HG02973 (cell line): ENCODE measurements at regions not wholly inside any gene's neighbourhood (a gene's known extent, or its start where the extent isn't known, plus 50 kb on each side); places are given as distances from the start of the nearest gene placed in this dataset.

ENCODE experiments used
- ATAC-seq: cut with Tn5 transposase; IDR thresholded peaks from one replicate; pipeline ENCODE4 v1.9.1; 2021; ENCODE audit warnings: moderate library complexity; ENCODE audit not compliant: unreplicated experiment

GRCh38 chr10:106473129-106473685 is 691.3 kb downstream of the SORCS1 start:
- ATAC-seq, result no peak

- no peak for ATAC-seq
Measured at GRCh38 chr10:106467506-106467905, 697.0 kb downstream of the SORCS1 start.

- ATAC-seq, result no peak
Measured at GRCh38 chr10:106457522-106457921, 707.0 kb downstream of the SORCS1 start.

GRCh38 chr10:106454233-106454632 is 710.3 kb downstream of the SORCS1 start:
- ATAC-seq, result no peak

- no peak for ATAC-seq
Measured at GRCh38 chr10:106450966-106451365, 713.5 kb downstream of the SORCS1 start.

GRCh38 chr10:106446920-106447319 is 717.6 kb downstream of the SORCS1 start:
- ATAC-seq, result no peak

GRCh38 chr10:106442223-106442622 is 722.3 kb downstream of the SORCS1 start:
- no peak for ATAC-seq

GRCh38 chr10:106440767-106441166 is 723.7 kb downstream of the SORCS1 start:
- ATAC-seq, result no peak

GRCh38 chr10:106440355-106440754 is 724.2 kb downstream of the SORCS1 start:
- ATAC-seq, result no peak

- no peak for ATAC-seq
Measured at GRCh38 chr10:106439366-106439765, 725.1 kb downstream of the SORCS1 start.

- no peak for ATAC-seq
Measured at GRCh38 chr10:106438386-106438785, 726.1 kb downstream of the SORCS1 start.

GRCh38 chr10:106436123-106436715 is 728.3 kb downstream of the SORCS1 start:
- no peak for ATAC-seq

- ATAC-seq, result no peak
Measured at GRCh38 chr10:106435081-106435480, 729.4 kb downstream of the SORCS1 start.

GRCh38 chr10:106424981-106425380 is 739.5 kb downstream of the SORCS1 start:
- no peak for ATAC-seq

- no peak for ATAC-seq
Measured at GRCh38 chr10:106424054-106424453, 740.5 kb downstream of the SORCS1 start.

GRCh38 chr10:106410331-106410730 is 754.2 kb downstream of the SORCS1 start:
- ATAC-seq, result no peak

- ATAC-seq, result no peak
Measured at GRCh38 chr10:106405141-106405540, 759.4 kb downstream of the SORCS1 start.

- no peak for ATAC-seq
Measured at GRCh38 chr10:106402458-106402857, 762.0 kb downstream of the SORCS1 start.

- ATAC-seq, result no peak
Measured at GRCh38 chr10:106401967-106402366, 762.5 kb downstream of the SORCS1 start.

GRCh38 chr10:106401161-106401560 is 763.3 kb downstream of the SORCS1 start:
- no peak for ATAC-seq

GRCh38 chr10:106399112-106399511 is 765.4 kb downstream of the SORCS1 start:
- no peak for ATAC-seq

- no peak for ATAC-seq
Measured at GRCh38 chr10:106396192-106396591, 768.3 kb downstream of the SORCS1 start.
